ENCODE measurements at regions not wholly inside any gene's neighbourhood (a gene's known extent, or its start where the extent isn't known, plus 50 kb on each side); places are given as distances from the start of the nearest gene placed in this dataset.
"Not testable (repeated sequence)": the region's sequence is repeated elsewhere in the genome, so short reads cannot be mapped to it uniquely, and the experiment has no call there.

GRCh38 chr1:233473549-233474204, 140.2 kb upstream of the KCNK1 start:
- no peak for DNase-seq (ENCODE audit: low read depth in 2 of 2)

GRCh38 chr1:233477359-233477758, 136.5 kb upstream of the KCNK1 start:
- no peak for DNase-seq (ENCODE audit: low read depth in 2 of 2)

GRCh38 chr1:233478611-233479010, 135.3 kb upstream of the KCNK1 start:
- DNase-seq (ENCODE audit: low read depth in 2 of 2), result no peak

GRCh38 chr1:233479110-233479890, 134.6 kb upstream of the KCNK1 start:
- DNase-seq (ENCODE audit: low read depth in 2 of 2), result no peak

- DNase-seq (ENCODE audit: low read depth in 2 of 2), result no peak
Observed at GRCh38 chr1:233480198-233480597, 133.7 kb upstream of the KCNK1 start.

GRCh38 chr1:233482388-233482787, 131.5 kb upstream of the KCNK1 start:
- DNase-seq (ENCODE audit: low read depth in 2 of 2), result no peak

GRCh38 chr1:233485385-233485784, 128.5 kb upstream of the KCNK1 start:
- no peak for DNase-seq (ENCODE audit: low read depth in 2 of 2)

GRCh38 chr1:233485809-233486398, 128.0 kb upstream of the KCNK1 start:
- DNase-seq (ENCODE audit: low read depth in 2 of 2), result no peak

- DNase-seq (ENCODE audit: low read depth in 2 of 2), result no peak
Observed at GRCh38 chr1:233487408-233487807, 126.5 kb upstream of the KCNK1 start.

- DNase-seq (ENCODE audit: low read depth in 2 of 2), result no peak
Observed at GRCh38 chr1:233489411-233489810, 124.5 kb upstream of the KCNK1 start.

GRCh38 chr1:233490488-233490887, 123.4 kb upstream of the KCNK1 start:
- no peak for DNase-seq (ENCODE audit: low read depth in 2 of 2)

- no peak for DNase-seq (ENCODE audit: low read depth in 2 of 2)
Observed at GRCh38 chr1:233491953-233492620, 121.8 kb upstream of the KCNK1 start.

GRCh38 chr1:233496993-233497392, 116.9 kb upstream of the KCNK1 start:
- DNase-seq (ENCODE audit: low read depth in 2 of 2), result no peak

GRCh38 chr1:233497679-233498078, 116.2 kb upstream of the KCNK1 start:
- DNase-seq (ENCODE audit: low read depth in 2 of 2), result no peak

GRCh38 chr1:233500106-233500505, 113.8 kb upstream of the KCNK1 start:
- no peak for DNase-seq (ENCODE audit: low read depth in 2 of 2)

- DNase-seq (ENCODE audit: low read depth in 2 of 2), result no peak
Observed at GRCh38 chr1:233503366-233503954, 110.4 kb upstream of the KCNK1 start.

GRCh38 chr1:233505130-233505529, 108.8 kb upstream of the KCNK1 start:
- no peak for DNase-seq (ENCODE audit: low read depth in 2 of 2)

- DNase-seq (ENCODE audit: low read depth in 2 of 2), result not testable (repeated sequence)
Observed at GRCh38 chr1:233505889-233506288, 108.0 kb upstream of the KCNK1 start.

- no peak for DNase-seq (ENCODE audit: low read depth in 2 of 2)
Observed at GRCh38 chr1:233509526-233509925, 104.4 kb upstream of the KCNK1 start.

GRCh38 chr1:233512538-233512937, 101.4 kb upstream of the KCNK1 start:
- no peak for DNase-seq (ENCODE audit: low read depth in 2 of 2)

- DNase-seq (ENCODE audit: low read depth in 2 of 2), result no peak
Observed at GRCh38 chr1:233513431-233513830, 100.5 kb upstream of the KCNK1 start.

- no peak for DNase-seq (ENCODE audit: low read depth in 2 of 2)
Observed at GRCh38 chr1:233514946-233515391, 98.9 kb upstream of the KCNK1 start.
